ENCODE measurements at regions not wholly inside any gene's neighbourhood (a gene's known extent, or its start where the extent isn't known, plus 50 kb on each side); places are given as distances from the start of the nearest gene placed in this dataset.
A peak's percentile ranks its signal among the peaks of the same experiment; 100 is the strongest.
"Not testable (repeated sequence)": the region's sequence is repeated elsewhere in the genome, so short reads cannot be mapped to it uniquely, and the experiment has no call there.

DNA sequence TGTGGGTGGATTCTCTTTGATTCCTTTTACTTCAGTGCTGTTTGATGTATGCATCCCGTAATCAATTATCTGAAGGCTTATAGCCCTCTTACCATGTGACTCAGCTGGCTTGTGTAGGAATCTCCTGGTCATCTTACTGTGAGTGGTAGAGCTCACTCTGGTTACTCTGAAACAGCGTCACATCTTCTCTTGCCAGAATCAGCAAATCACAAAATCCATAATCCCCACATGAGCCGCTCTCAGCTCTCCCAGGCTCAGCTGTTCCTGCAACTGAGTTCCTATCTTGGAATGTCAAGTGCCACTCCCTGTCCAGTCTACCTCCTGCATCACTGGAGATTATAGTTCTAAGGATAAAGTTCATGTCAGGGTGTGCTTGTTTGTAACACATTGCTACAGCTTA lies 278.0 kb downstream of the FBXO8 start:
- no peak for DNase-seq

DNA sequence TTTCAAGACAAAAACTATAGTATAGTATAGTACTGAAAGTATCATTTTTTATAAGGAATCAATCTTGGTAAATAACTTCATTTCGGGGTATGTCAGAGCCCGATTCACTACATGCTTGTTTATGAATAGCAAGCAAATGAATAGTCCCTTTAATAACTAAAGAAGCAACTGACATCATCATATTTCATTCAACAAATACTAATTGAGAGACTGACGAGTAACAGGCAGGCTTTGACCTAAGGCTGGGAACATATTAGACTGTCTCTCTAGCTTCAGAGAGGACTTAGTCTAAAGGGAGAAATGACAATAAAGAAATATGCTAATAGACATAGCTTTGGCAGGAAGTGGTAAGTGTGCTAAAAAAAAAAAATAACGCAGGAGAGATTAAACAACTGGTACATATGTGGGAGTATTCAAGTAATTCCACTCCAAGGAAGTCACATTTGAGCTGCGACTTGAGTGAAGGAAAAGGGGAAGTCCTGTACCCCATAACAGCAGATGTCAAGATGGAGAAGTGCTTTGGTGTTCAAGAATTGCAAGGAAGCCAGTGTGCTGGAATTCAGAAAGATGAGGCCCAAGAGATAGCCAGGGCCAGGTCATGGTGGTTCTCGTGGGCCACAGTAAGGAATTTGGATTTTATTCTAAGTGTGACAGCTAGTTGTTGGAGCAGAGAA lies 284.9 kb downstream of the FBXO8 start:
- no peak for DNase-seq

- DNase-seq, result not testable (repeated sequence)
These were observed 287.7 kb downstream of the FBXO8 start for GRCh38 chr4:173995779-173996178.

GRCh38 chr4:173991814-173992213 lies 291.7 kb downstream of the FBXO8 start:
- no peak for DNase-seq

GRCh38 chr4:173991316-173991715 lies 292.2 kb downstream of the FBXO8 start:
- no peak for DNase-seq

GRCh38 chr4:173990869-173991210 lies 292.6 kb downstream of the FBXO8 start:
- peak; percentile 37 for DNase-seq

- DNase-seq, result peak; percentile 41
These were observed 293.2 kb downstream of the FBXO8 start for GRCh38 chr4:173990126-173990868.

GRCh38 chr4:173963523-173963922 lies 319.9 kb downstream of the FBXO8 start:
- not testable (repeated sequence) for DNase-seq

GRCh38 chr4:173960398-173960797 lies 323.1 kb downstream of the FBXO8 start:
- DNase-seq, result no peak

GRCh38 chr4:173958445-173958844 lies 325.0 kb downstream of the FBXO8 start:
- no peak for DNase-seq

GRCh38 chr4:173943547-173943946 lies 339.9 kb downstream of the FBXO8 start:
- DNase-seq, result no peak

DNA sequence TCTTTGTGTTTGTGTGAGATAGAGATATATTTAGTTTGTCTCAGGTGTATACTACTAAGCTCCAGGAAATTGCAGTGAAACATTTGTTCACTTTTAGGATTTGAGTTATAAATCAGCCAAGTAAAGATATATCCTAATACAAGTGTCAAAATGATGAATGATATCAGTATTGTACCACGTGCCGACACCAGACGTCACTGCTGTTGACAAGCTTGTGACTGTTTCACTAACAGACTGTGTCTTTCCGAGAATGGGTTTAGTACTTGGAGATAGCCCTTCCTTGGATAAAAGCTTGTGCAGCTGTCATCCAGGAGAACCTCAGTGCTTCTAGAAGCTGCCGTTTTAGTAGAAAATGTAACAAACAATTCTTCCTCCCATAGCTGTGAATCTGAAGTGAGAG lies 343.3 kb downstream of the FBXO8 start:
- no peak for DNase-seq

DNA sequence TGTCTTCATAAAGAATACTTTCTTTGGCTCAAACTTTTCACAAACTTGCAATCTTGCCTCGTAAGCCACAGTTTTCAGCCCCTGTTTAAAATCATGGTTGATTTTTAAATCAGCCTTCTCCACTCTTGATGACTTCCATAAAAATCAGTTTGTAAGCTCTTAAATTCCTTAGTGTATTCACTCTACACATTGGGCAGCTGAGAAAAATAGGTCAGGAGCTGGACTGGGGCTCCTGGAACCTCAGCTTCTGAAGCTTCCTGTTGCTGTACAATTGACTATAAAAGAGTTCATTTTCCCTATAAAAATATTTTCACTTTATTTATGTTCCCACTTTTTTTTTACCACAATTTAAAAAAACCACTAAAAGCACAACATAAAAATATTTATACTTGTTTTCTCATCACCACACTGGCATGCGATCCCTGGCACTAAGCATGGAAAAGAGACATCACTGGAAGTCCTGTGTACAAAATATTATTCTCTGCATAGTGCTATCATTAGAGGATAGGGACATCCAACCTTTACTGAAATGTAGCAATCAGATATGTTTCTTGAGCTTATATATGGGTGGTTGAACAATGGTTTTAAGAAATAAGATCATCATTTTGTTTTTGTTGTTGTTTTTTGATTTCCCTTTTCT lies 345.7 kb downstream of the FBXO8 start:
- no peak for DNase-seq

GRCh38 chr4:173936861-173937260 lies 346.6 kb downstream of the FBXO8 start:
- DNase-seq, result no peak

- DNase-seq, result no peak
These were observed 347.7 kb downstream of the FBXO8 start for GRCh38 chr4:173935622-173936405.

DNA sequence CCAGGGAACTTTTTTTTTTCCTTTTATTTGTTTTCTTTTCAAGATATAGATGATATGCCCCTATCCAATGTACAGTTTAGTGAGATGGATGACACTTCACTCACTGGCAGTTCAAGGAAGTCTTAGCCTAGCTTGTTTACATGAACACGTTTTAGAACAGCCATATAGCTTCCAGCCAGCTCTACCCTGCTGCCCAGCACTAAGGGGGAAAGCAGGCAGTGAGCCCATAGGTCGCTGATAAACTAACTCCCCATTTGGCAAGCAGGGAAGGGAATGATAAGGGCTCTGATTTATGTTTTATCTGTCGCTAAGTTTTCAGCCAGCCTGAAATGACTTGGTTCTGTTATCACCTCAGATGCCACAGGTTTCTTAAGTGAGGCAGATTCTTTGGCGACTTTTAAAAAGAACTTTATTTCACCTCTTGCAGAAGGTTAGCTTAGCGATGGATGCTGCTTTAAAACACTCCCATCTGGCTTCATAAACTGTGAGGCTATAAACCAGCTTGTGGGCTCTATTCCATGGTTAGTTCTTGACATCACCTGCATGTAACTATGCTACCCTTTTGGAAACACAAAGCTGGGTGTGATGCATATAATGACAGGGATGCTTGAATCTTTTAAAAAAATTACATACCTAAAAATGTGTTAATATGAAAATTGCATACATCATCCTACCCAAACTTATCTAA lies 348.4 kb downstream of the FBXO8 start:
- DNase-seq, result no peak

- DNase-seq, result no peak
These were observed 349.3 kb downstream of the FBXO8 start for GRCh38 chr4:173934201-173934600.

GRCh38 chr4:173932701-173933100 lies 350.8 kb downstream of the FBXO8 start:
- DNase-seq, result no peak

DNA sequence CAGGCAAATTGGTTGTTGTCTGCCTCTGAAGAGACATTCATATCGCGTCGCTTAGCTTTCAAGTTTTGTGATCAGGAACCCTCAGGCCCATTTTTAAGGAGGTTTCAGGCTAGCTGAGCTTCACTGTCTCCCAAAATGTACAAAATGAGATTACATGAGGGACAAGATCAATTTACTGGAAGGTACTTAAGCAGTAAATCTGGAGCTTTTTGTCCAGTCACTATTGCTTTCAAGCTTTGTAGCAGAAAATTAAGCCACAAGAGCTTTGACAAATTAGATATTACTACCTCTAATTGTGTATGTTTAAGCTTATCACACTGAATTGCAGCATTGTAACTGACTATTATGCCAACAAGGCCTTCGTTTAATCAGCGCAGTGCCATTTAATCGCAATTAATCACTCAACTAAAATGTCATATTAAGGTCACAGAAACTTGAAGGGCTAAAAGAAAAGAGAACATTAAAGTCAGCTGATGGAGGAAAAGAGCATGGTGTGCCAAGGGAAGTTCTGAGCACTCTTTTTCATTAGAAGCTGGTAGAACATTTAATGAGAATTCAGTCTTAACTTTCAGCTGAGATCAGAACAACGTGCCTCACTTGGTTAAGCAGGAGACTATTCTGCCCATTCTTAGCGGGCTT lies 353.0 kb downstream of the FBXO8 start:
- DNase-seq, result peak; percentile 18

DNA sequence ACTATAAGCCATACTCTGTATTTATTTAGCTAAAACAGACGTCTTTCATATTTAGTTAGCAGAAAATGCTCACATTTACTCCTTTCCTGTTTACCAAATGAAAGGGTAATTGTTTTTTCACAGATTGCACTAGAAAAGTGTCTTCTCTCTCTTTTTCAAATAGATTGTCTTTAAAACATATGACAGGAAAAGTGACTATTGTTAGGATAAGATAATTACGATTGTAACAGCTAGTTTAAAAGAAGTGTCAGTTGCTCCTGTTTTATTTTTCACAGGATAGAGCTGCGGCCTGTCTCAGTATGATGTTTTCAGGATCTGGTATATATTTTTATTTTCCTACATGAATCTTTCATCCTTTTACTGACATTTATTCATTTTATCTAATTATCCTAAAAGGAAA lies 353.5 kb downstream of the FBXO8 start:
- no peak for DNase-seq

DNA sequence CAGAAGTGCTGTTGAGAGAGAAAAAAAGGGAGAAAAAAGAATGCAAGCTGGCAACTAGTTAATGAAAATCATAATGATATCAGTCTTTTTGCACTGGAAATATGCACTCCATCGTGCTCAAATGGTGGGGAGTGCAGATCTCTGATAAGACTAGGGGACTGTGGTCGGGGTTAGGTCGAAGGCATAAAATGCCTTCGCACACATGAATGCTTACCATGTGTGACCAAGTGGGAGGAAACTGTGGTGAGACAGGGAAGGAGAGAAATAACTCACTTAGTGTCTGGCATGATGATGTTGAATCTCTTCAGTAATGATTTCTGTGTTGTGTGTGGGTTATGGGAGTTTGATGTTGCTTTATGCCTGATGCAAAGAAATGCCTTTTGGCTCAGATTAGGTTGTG lies 358.9 kb downstream of the FBXO8 start:
- no peak for DNase-seq

DNA sequence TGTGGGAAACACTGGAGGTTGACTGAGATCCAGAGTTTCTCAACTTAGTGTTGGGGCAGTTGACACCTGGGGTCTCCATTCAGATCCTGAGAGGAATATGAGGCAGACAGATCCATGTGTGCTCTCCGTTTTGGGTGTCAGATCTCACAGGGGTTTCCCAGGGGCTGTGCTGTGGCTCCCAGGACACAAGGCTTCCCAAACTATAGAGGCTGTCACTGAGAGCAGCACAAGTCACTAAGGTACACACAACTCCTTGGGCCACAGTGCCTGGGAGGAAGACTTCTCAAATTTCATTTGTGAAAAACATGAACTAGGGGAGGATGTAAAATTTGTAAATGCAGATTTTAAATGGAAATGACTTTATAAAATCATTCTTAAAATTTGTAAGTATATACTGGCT lies 363.6 kb downstream of the FBXO8 start:
- no peak for DNase-seq
